ENCODE measurements at regions not wholly inside any gene's neighbourhood (a gene's known extent, or its start where the extent isn't known, plus 50 kb on each side); places are given as distances from the start of the nearest gene placed in this dataset.

DNA sequence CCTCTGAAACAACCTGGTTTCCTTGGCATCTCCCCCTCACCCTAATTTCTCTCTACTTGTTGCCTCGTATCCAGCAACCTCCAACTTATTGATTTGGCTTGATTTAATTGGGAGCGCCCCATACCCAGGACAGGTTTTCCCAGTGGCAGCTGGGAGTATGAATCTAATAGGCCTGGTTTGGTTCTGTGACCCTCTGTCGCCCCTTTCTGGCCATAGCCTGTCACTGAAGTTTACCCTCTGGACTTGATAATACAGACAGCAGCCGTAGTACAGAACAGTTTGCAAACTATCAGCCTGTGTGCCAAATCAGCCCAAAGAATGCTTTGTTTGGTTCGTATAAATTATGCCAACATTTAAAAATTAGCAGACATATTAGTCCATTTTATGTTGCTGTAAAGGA lies 525.1 kb upstream of the GOLIM4 start:
- no peaks in the 10 kb centered on the region for H3K27me3 ChIP-seq (ENCODE audit: control insufficient read depth in 3 of 3, insufficient read depth in 3 of 3, low read length in 3 of 3)
- no peaks in the 10 kb centered on the region for H3K4me1 ChIP-seq (ENCODE audit: control insufficient read depth in 3 of 3, insufficient read depth in 3 of 3, low read length in 3 of 3)
- H3K4me3 ChIP-seq (ENCODE audit: low read length in 3 of 3), result no peak overlapping the region
- H3K36me3 ChIP-seq (ENCODE audit: control insufficient read depth in 3 of 3, insufficient read depth in 3 of 3, low read length in 3 of 3), result no peaks in the 10 kb centered on the region
- H3K9me3 ChIP-seq (ENCODE audit: control insufficient read depth in 3 of 3, low read length in 3 of 3), result no peaks in the 10 kb centered on the region
- H3K27ac ChIP-seq (ENCODE audit: low read depth, low read length), result no peak overlapping the region
- no peak overlapping the region for H3K9ac ChIP-seq (ENCODE audit: low read depth in 1 of 3, low read length in 3 of 3)

- no peaks in the 10 kb centered on the region for H3K27me3 ChIP-seq (ENCODE audit: control insufficient read depth in 3 of 3, insufficient read depth in 3 of 3, low read length in 3 of 3)
- no peaks in the 10 kb centered on the region for H3K36me3 ChIP-seq (ENCODE audit: control insufficient read depth in 3 of 3, insufficient read depth in 3 of 3, low read length in 3 of 3)
- H3K4me3 ChIP-seq (ENCODE audit: low read length in 3 of 3), result no peak overlapping the region
- H3K9ac ChIP-seq (ENCODE audit: low read depth in 1 of 3, low read length in 3 of 3), result no peak overlapping the region
- H3K27ac ChIP-seq (ENCODE audit: low read depth, low read length), result no peak overlapping the region
- no peaks in the 10 kb centered on the region for H3K9me3 ChIP-seq (ENCODE audit: control insufficient read depth in 3 of 3, low read length in 3 of 3)
- H3K4me1 ChIP-seq (ENCODE audit: control insufficient read depth in 3 of 3, insufficient read depth in 3 of 3, low read length in 3 of 3), result no peaks in the 10 kb centered on the region
Measured at GRCh38 chr3:168618827-168619470, 523.2 kb upstream of the GOLIM4 start.

- Histone ChIP-seq H3K4me1 (ENCODE audit: control insufficient read depth in 3 of 3, insufficient read depth in 3 of 3, low read length in 3 of 3) (no peaks in the 10 kb centered on the region), H3K4me3 (ENCODE audit: low read length in 3 of 3) (no peak overlapping the region), H3K9ac (ENCODE audit: low read depth in 1 of 3, low read length in 3 of 3) (no peak overlapping the region), H3K27me3 (ENCODE audit: control insufficient read depth in 3 of 3, insufficient read depth in 3 of 3, low read length in 3 of 3) (no peaks in the 10 kb centered on the region), H3K36me3 (ENCODE audit: control insufficient read depth in 3 of 3, insufficient read depth in 3 of 3, low read length in 3 of 3) (no peaks in the 10 kb centered on the region), H3K9me3 (ENCODE audit: control insufficient read depth in 3 of 3, low read length in 3 of 3) (no peaks in the 10 kb centered on the region), H3K27ac (ENCODE audit: low read depth, low read length) (no peak overlapping the region)
Measured at GRCh38 chr3:168617658-168618057, 521.9 kb upstream of the GOLIM4 start.

GRCh38 chr3:168616915-168617314 lies 521.2 kb upstream of the GOLIM4 start:
- H3K4me3 ChIP-seq (ENCODE audit: low read length in 3 of 3), result no peak overlapping the region
- no peak overlapping the region for H3K27ac ChIP-seq (ENCODE audit: low read depth, low read length)
- H3K9me3 ChIP-seq (ENCODE audit: control insufficient read depth in 3 of 3, low read length in 3 of 3), result no peaks in the 10 kb centered on the region
- H3K36me3 ChIP-seq (ENCODE audit: control insufficient read depth in 3 of 3, insufficient read depth in 3 of 3, low read length in 3 of 3), result no peaks in the 10 kb centered on the region
- H3K9ac ChIP-seq (ENCODE audit: low read depth in 1 of 3, low read length in 3 of 3), result no peak overlapping the region
- H3K27me3 ChIP-seq (ENCODE audit: control insufficient read depth in 3 of 3, insufficient read depth in 3 of 3, low read length in 3 of 3), result no peaks in the 10 kb centered on the region
- H3K4me1 ChIP-seq (ENCODE audit: control insufficient read depth in 3 of 3, insufficient read depth in 3 of 3, low read length in 3 of 3), result no peaks in the 10 kb centered on the region

DNA sequence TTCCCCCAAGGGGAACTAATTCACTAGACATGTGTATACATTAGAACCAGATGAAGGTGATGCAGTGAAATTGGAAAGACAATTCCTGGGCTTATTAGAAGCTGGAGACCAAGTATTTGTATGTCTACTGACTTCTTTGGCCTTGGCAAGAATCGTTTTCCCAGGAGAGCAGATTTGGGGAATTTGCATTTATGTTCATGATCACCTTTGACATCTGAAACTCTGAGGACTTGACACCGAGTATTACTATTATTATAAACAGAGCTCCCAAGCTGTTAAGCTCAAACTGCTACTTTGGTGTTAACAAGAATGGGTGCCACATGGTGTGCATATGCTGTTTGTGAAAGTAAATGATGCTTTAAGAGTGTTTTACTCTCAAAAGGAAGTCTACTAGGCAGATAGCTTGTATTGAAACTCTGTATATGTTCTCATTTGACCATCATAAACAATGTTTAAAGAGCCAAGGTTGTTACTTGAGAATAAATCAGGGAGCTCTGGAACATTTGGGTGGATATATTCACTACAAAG lies 519.8 kb upstream of the GOLIM4 start:
- H3K27me3 ChIP-seq (ENCODE audit: control insufficient read depth in 3 of 3, insufficient read depth in 3 of 3, low read length in 3 of 3), result no peaks in the 10 kb centered on the region
- H3K27ac ChIP-seq (ENCODE audit: low read depth, low read length), result no peak overlapping the region
- no peak overlapping the region for H3K9ac ChIP-seq (ENCODE audit: low read depth in 1 of 3, low read length in 3 of 3)
- no peaks in the 10 kb centered on the region for H3K4me1 ChIP-seq (ENCODE audit: control insufficient read depth in 3 of 3, insufficient read depth in 3 of 3, low read length in 3 of 3)
- no peak overlapping the region for H3K4me3 ChIP-seq (ENCODE audit: low read length in 3 of 3)
- no peaks in the 10 kb centered on the region for H3K36me3 ChIP-seq (ENCODE audit: control insufficient read depth in 3 of 3, insufficient read depth in 3 of 3, low read length in 3 of 3)
- no peaks in the 10 kb centered on the region for H3K9me3 ChIP-seq (ENCODE audit: control insufficient read depth in 3 of 3, low read length in 3 of 3)

DNA sequence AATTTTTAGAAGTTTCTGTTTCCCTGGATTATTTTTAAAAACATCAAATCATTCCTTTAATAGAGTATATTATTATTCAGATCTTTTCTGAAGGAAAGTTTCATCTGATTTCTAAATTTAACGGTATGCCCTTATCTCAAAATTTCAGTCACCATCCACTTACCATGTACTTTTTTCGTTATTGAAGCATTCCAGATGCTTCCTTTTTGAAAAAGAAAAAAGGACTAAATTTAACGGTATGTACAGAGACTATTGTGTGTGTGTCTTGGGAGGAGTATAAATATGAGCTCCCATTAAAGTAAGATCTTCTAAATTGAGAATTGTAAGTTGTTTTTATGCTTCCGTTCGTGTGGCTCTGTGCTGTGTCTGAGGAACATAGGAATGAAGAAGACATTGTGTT lies 517.4 kb upstream of the GOLIM4 start:
- no peak overlapping the region for H3K4me3 ChIP-seq (ENCODE audit: low read length in 3 of 3)
- H3K27ac ChIP-seq (ENCODE audit: low read depth, low read length), result no peak overlapping the region
- H3K9ac ChIP-seq (ENCODE audit: low read depth in 1 of 3, low read length in 3 of 3), result no peak overlapping the region
- no peaks in the 10 kb centered on the region for H3K27me3 ChIP-seq (ENCODE audit: control insufficient read depth in 3 of 3, insufficient read depth in 3 of 3, low read length in 3 of 3)
- no peaks in the 10 kb centered on the region for H3K4me1 ChIP-seq (ENCODE audit: control insufficient read depth in 3 of 3, insufficient read depth in 3 of 3, low read length in 3 of 3)
- H3K9me3 ChIP-seq (ENCODE audit: control insufficient read depth in 3 of 3, low read length in 3 of 3), result no peaks in the 10 kb centered on the region
- H3K36me3 ChIP-seq (ENCODE audit: control insufficient read depth in 3 of 3, insufficient read depth in 3 of 3, low read length in 3 of 3), result no peaks in the 10 kb centered on the region

- no peak overlapping the region for H3K27ac ChIP-seq (ENCODE audit: low read depth, low read length)
- H3K9ac ChIP-seq (ENCODE audit: low read depth in 1 of 3, low read length in 3 of 3), result no peak overlapping the region
- no peak overlapping the region for H3K4me3 ChIP-seq (ENCODE audit: low read length in 3 of 3)
- H3K36me3 ChIP-seq (ENCODE audit: control insufficient read depth in 3 of 3, insufficient read depth in 3 of 3, low read length in 3 of 3), result no peaks in the 10 kb centered on the region
- H3K9me3 ChIP-seq (ENCODE audit: control insufficient read depth in 3 of 3, low read length in 3 of 3), result no peaks in the 10 kb centered on the region
- no peaks in the 10 kb centered on the region for H3K4me1 ChIP-seq (ENCODE audit: control insufficient read depth in 3 of 3, insufficient read depth in 3 of 3, low read length in 3 of 3)
- H3K27me3 ChIP-seq (ENCODE audit: control insufficient read depth in 3 of 3, insufficient read depth in 3 of 3, low read length in 3 of 3), result no peaks in the 10 kb centered on the region
Measured at GRCh38 chr3:168612671-168613070, 516.9 kb upstream of the GOLIM4 start.

- H3K27me3 ChIP-seq (ENCODE audit: control insufficient read depth in 3 of 3, insufficient read depth in 3 of 3, low read length in 3 of 3), result no peaks in the 10 kb centered on the region
- H3K9me3 ChIP-seq (ENCODE audit: control insufficient read depth in 3 of 3, low read length in 3 of 3), result no peaks in the 10 kb centered on the region
- no peaks in the 10 kb centered on the region for H3K36me3 ChIP-seq (ENCODE audit: control insufficient read depth in 3 of 3, insufficient read depth in 3 of 3, low read length in 3 of 3)
- no peak overlapping the region for H3K9ac ChIP-seq (ENCODE audit: low read depth in 1 of 3, low read length in 3 of 3)
- no peak overlapping the region for H3K4me3 ChIP-seq (ENCODE audit: low read length in 3 of 3)
- H3K4me1 ChIP-seq (ENCODE audit: control insufficient read depth in 3 of 3, insufficient read depth in 3 of 3, low read length in 3 of 3), result no peaks in the 10 kb centered on the region
- H3K27ac ChIP-seq (ENCODE audit: low read depth, low read length), result no peak overlapping the region
Measured at GRCh38 chr3:168611826-168612225, 516.1 kb upstream of the GOLIM4 start.

DNA sequence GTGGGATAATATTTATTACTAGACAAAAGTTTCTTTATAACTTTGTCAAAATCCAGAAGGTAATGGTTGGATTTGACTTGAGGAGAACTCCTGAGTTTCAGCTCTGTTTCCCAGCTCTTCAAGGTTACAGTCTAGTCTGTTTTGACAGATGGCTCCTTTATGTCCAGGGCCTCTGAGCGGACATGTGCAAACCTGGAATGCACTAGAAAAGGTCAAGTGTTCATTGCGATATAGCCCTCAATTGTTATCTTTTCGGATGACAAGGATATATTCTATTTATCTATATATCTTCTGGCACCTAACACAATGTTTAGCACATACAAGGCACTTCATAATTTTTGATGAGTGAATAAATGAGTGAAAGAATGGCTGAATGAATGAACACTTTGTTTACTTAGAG lies 513.2 kb upstream of the GOLIM4 start:
- H3K36me3 ChIP-seq (ENCODE audit: control insufficient read depth in 3 of 3, insufficient read depth in 3 of 3, low read length in 3 of 3), result no peaks in the 10 kb centered on the region
- H3K27me3 ChIP-seq (ENCODE audit: control insufficient read depth in 3 of 3, insufficient read depth in 3 of 3, low read length in 3 of 3), result no peaks in the 10 kb centered on the region
- H3K4me3 ChIP-seq (ENCODE audit: low read length in 3 of 3), result no peak overlapping the region
- no peak overlapping the region for H3K27ac ChIP-seq (ENCODE audit: low read depth, low read length)
- H3K9ac ChIP-seq (ENCODE audit: low read depth in 1 of 3, low read length in 3 of 3), result no peak overlapping the region
- H3K9me3 ChIP-seq (ENCODE audit: control insufficient read depth in 3 of 3, low read length in 3 of 3), result no peaks in the 10 kb centered on the region
- no peaks in the 10 kb centered on the region for H3K4me1 ChIP-seq (ENCODE audit: control insufficient read depth in 3 of 3, insufficient read depth in 3 of 3, low read length in 3 of 3)

GRCh38 chr3:168604767-168605166 lies 509.0 kb upstream of the GOLIM4 start:
- no peaks in the 10 kb centered on the region for H3K27me3 ChIP-seq (ENCODE audit: control insufficient read depth in 3 of 3, insufficient read depth in 3 of 3, low read length in 3 of 3)
- no peaks in the 10 kb centered on the region for H3K36me3 ChIP-seq (ENCODE audit: control insufficient read depth in 3 of 3, insufficient read depth in 3 of 3, low read length in 3 of 3)
- H3K9me3 ChIP-seq (ENCODE audit: control insufficient read depth in 3 of 3, low read length in 3 of 3), result no peaks in the 10 kb centered on the region
- no peak overlapping the region for H3K9ac ChIP-seq (ENCODE audit: low read depth in 1 of 3, low read length in 3 of 3)
- no peaks in the 10 kb centered on the region for H3K4me1 ChIP-seq (ENCODE audit: control insufficient read depth in 3 of 3, insufficient read depth in 3 of 3, low read length in 3 of 3)
- H3K4me3 ChIP-seq (ENCODE audit: low read length in 3 of 3), result no peak overlapping the region
- no peak overlapping the region for H3K27ac ChIP-seq (ENCODE audit: low read depth, low read length)
